Stomach smooth muscle (tissue), 2 donors: ENCODE measurements at regions not wholly inside any gene's neighbourhood (a gene's known extent, or its start where the extent isn't known, plus 50 kb on each side); places are given as distances from the start of the nearest gene placed in this dataset.
"Not testable (repeated sequence)": the region's sequence is repeated elsewhere in the genome, so short reads cannot be mapped to it uniquely, and the experiment has no call there.

Experiments
- H3K27ac ChIP-seq: one replicate; pipeline ENCODE4 v1.7.0; 2013; ENCODE audit warnings: mild to moderate bottlenecking, low read length, inconsistent platforms
- H3K27me3 ChIP-seq, 2 donors: one replicate each; pipeline ENCODE4 v1.7.0; 2013; ENCODE audit warnings: low read length in 2 of 2; ENCODE audit not compliant: insufficient read depth in 2 of 2, control insufficient read depth in 1 of 2
- H3K36me3 ChIP-seq, 2 donors: one replicate each; pipeline ENCODE4 v1.7.0; 2013; ENCODE audit warnings: low read length in 2 of 2; ENCODE audit not compliant: control insufficient read depth in 2 of 2, insufficient read depth in 2 of 2
- H3K4me1 ChIP-seq: one replicate; pipeline ENCODE4 v1.7.0; 2013; ENCODE audit warnings: low read length; ENCODE audit not compliant: control insufficient read depth, insufficient read depth
- H3K4me3 ChIP-seq, 2 donors: one replicate each; pipeline ENCODE4 v1.7.0; 2013; ENCODE audit warnings: low read length in 2 of 2
- H3K9ac ChIP-seq, 2 donors: one replicate each; pipeline ENCODE4 v1.7.0; 2013; ENCODE audit warnings: low read length in 2 of 2, mild to moderate bottlenecking in 1 of 2
- H3K9me3 ChIP-seq, 2 donors: one replicate each; pipeline ENCODE4 v1.7.0; 2013; ENCODE audit warnings: low read length in 2 of 2; ENCODE audit not compliant: control insufficient read depth in 2 of 2
- donor health status: healthy.
- donor health status: Pancreatic carcinoma.

- Histone ChIP-seq H3K9ac (no peak overlapping the region), H3K27ac (no peak overlapping the region), H3K4me1 (no peaks in the 10 kb centered on the region), H3K27me3 (no peaks in the 10 kb centered on the region), H3K36me3 (no peaks in the 10 kb centered on the region), H3K4me3 (no peak overlapping the region), H3K9me3 (no peaks in the 10 kb centered on the region)
Measured at GRCh38 chr11:103729617-103730016, 306.8 kb upstream of the DDI1 start.

- no peaks in the 10 kb centered on the region for H3K9me3 ChIP-seq
- H3K27me3 ChIP-seq, result no peaks in the 10 kb centered on the region
- no peaks in the 10 kb centered on the region for H3K4me1 ChIP-seq
- H3K4me3 ChIP-seq, result no peak overlapping the region
- H3K9ac ChIP-seq, result no peak overlapping the region
- no peak overlapping the region for H3K27ac ChIP-seq
- no peaks in the 10 kb centered on the region for H3K36me3 ChIP-seq
Measured at GRCh38 chr11:103730131-103730940, 306.1 kb upstream of the DDI1 start.

DNA sequence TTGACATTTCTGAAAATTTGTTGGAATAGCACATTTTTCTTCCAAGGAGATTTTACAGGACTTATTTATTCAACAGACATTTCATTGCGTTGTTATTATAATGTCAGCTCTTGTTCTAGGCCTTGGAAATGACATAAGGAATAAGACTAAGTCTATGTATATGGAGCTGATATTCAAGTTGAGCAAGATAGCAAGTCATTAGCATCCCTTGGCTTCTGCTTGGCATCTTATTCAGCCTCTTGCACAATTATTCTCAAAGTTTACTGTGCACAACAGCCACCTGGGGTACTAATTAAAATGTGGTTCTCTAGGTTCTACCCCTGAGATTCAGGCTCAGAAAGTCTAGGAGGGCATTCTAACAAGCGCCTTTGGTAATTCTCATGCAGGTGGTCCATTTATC, 304.8 kb upstream of the DDI1 start:
- Histone ChIP-seq H3K36me3 (no peaks in the 10 kb centered on the region), H3K27ac (no peak overlapping the region), H3K9me3 (no peaks in the 10 kb centered on the region), H3K9ac (no peak overlapping the region), H3K27me3 (no peaks in the 10 kb centered on the region), H3K4me1 (no peaks in the 10 kb centered on the region), H3K4me3 (no peak overlapping the region)

DNA sequence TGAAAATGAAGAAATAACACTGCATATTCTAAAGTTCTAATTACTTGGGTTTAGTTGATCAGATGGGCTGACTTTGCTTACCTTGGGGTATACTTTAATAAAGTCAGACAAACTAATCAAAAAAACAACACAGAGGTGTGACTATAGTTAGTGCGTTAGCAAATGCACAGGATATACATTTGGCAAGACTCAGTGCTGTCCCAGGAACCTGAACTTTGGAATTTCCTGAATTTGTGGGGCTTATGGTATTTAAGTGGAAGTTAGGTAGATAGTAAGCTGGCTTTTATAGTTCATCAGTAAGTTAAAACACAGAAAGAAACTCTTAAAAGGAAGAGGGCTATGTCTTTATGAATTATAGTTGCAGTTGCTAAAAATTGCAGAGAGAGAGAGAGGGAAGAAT, 302.6 kb upstream of the DDI1 start:
- Histone ChIP-seq H3K9ac (no peak overlapping the region), H3K36me3 (no peaks in the 10 kb centered on the region), H3K27me3 (no peaks in the 10 kb centered on the region), H3K9me3 (no peaks in the 10 kb centered on the region), H3K4me1 (no peaks in the 10 kb centered on the region), H3K27ac (no peak overlapping the region), H3K4me3 (no peak overlapping the region)

DNA sequence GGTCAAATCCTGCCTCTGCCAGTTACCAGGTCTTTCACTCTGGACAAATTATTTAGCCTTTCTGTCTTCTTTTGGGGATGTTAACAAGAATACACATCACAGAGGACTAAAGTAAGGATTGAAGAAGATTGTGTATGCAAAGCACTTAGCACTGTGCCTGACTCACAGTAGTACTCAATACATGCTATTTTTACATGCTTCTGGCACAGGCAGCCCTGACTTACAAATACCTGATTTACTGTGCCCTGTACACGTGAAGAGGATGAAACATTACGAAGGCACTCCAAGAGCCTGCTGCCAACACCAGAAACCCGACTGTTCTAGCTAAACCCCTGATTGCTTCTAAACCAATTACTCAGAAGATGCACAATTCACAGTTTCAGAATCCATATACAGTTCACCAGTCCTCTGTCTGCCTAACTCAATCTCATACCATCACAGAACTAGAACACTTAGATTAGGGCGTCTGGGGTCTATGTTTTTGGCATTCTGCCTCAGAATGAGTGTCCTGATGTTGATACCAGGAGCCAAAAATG, 300.9 kb upstream of the DDI1 start:
- no peaks in the 10 kb centered on the region for H3K36me3 ChIP-seq
- H3K27ac ChIP-seq, result no peak overlapping the region

DNA sequence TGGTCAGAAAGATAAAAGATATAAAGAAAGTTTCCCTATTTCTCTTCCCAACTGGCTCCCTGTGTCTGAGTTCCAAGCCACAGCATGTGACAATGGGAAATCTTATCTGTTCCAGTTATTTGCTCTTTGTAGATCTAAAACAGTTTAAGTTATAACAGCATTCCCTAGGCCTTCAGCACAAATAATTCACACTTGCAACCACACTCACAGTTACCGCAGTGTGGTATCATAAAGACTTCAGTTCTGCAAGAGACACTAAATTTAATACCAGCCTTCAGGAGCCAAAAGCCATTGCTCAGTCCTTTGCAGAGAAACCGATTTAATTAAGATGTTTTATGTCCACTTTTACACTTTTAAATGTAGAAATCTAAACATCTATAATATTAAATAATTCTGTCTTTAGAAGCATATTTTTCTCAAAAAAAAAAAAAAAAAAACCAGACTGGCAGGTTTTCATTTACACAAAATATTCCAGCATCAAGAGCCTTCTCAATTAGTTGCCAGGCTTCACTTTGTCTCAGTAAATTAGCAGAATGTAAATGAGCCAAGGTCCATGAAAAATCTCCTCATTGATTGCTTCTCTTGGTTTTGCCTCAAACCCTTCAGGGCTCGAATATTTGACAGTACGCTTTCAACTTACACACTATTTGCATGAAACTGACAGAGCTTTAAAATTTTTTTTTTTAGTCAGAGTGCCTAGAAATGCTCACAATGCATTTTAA, 300.0 kb upstream of the DDI1 start:
- Histone ChIP-seq H3K27me3 (no peaks in the 10 kb centered on the region), H3K4me1 (no peaks in the 10 kb centered on the region), H3K36me3 (no peaks in the 10 kb centered on the region), H3K27ac (no peak overlapping the region), H3K4me3 (no peak overlapping the region), H3K9ac (no peak overlapping the region), H3K9me3 (no peaks in the 10 kb centered on the region)

More for the DNA sequence above, 300.9 kb upstream of the DDI1 start:
- H3K9ac ChIP-seq, result no peak overlapping the region
- H3K27me3 ChIP-seq, result no peaks in the 10 kb centered on the region
- H3K4me3 ChIP-seq, result no peak overlapping the region
- H3K4me1 ChIP-seq, result no peaks in the 10 kb centered on the region
- no peaks in the 10 kb centered on the region for H3K9me3 ChIP-seq

DNA sequence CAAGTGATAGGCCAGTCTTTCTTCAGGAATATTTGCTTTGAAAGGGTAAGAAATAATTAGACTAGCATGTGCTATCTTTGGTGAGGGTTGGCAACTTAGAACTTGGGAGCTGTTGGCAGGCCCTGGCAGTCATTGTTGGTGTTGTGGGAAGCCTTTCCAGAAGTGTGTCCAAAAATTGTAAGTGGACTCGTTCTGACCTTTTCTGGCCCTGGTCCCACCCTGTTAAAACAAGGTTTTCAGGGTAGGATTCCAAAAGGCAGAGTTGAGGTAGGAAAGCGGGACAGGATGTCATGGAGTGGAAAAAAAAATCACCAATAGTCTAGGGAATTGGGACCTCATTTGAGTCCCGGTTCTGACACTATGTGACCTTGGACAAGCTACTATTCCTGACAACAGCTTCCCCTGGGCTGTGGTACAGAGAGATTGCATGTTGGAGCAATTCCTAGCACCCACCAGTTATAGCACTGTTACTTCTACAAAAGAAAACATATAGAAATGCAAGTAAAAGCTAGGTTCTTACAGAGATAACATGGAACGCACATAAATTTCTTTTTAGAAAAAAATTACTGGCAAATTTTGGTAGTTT, 299.3 kb upstream of the DDI1 start:
- no peaks in the 10 kb centered on the region for H3K27me3 ChIP-seq
- H3K9me3 ChIP-seq, result no peaks in the 10 kb centered on the region
- H3K9ac ChIP-seq, result no peak overlapping the region
- no peak overlapping the region for H3K4me3 ChIP-seq
- H3K36me3 ChIP-seq, result no peaks in the 10 kb centered on the region
- no peak overlapping the region for H3K27ac ChIP-seq
- no peaks in the 10 kb centered on the region for H3K4me1 ChIP-seq

GRCh38 chr11:103737747-103738146, 298.7 kb upstream of the DDI1 start:
- Histone ChIP-seq H3K4me3 (no peak overlapping the region), H3K27me3 (no peaks in the 10 kb centered on the region), H3K9me3 (no peaks in the 10 kb centered on the region), H3K4me1 (no peaks in the 10 kb centered on the region), H3K27ac (no peak overlapping the region), H3K9ac (no peak overlapping the region), H3K36me3 (no peaks in the 10 kb centered on the region)

DNA sequence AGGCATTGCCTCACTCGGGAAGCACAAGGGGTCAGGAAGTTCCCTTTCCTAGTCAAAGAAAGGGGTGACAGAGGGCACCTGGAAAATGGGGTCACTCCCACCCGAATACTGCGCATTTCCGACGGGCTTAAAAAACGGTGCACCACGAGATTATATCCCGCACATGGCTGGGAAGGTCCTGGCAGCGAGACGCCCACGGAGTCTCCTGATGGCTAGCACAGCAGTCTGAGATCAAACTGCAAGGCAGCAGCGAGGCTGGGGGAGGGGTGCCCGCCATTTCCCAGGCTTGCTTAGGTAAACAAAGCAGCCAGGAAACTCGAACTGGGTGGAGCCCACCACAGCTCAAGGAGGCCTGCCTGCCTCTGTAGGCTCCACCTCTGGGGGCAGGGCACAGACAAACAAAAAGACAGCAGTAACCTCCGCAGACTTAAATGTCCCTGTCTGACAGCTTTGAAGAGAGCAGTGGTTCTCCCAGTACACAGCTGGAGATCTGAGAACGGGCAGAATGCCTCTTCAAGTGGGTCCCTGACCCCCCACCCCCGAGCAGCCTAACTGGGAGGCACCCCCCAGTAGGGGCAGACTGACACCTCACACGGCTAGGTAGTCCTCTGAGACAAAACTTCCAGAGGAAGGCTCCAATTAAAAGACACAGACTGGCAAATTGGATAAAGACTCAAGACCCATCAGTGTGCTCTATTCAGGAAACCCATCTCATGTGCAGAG, 297.2 kb upstream of the DDI1 start:
- H3K27me3 ChIP-seq, H3K36me3 ChIP-seq, H3K9me3 ChIP-seq, H3K9ac ChIP-seq, H3K4me1 ChIP-seq, H3K27ac ChIP-seq, H3K4me3 ChIP-seq: not testable (repeated sequence)

- Histone ChIP-seq H3K9me3 (no peaks in the 10 kb centered on the region), H3K27ac (no peak overlapping the region), H3K9ac (no peak overlapping the region), H3K27me3 (no peaks in the 10 kb centered on the region), H3K36me3 (no peaks in the 10 kb centered on the region), H3K4me3 (no peak overlapping the region), H3K4me1 (no peaks in the 10 kb centered on the region)
Measured at GRCh38 chr11:103744496-103745153, 291.8 kb upstream of the DDI1 start.
